Progenitor cell of endocrine pancreas (in vitro differentiated cells): ENCODE measurements at regions not wholly inside any gene's neighbourhood (a gene's known extent, or its start where the extent isn't known, plus 50 kb on each side); places are given as distances from the start of the nearest gene placed in this dataset.

Experiments
- DNase-seq: peaks from one replicate; pipeline ENCODE4 v3.0.0; 2021; ENCODE audit warnings: low spot score; ENCODE audit not compliant: unreplicated experiment
- H3K27ac Mint-ChIP-seq: 2 replicates; pipeline ENCODE4 v1.8.0; 2021; ENCODE audit warnings: mild to moderate bottlenecking, moderate library complexity, mixed read lengths
- H3K27me3 Mint-ChIP-seq: 2 replicates; pipeline ENCODE4 v1.8.0; 2021; ENCODE audit warnings: mixed read lengths
- H3K36me3 Mint-ChIP-seq: 2 replicates; pipeline ENCODE4 v1.8.0; 2022; ENCODE audit warnings: mixed read lengths; ENCODE audit not compliant: insufficient read depth
- H3K4me1 Mint-ChIP-seq: 2 replicates; pipeline ENCODE4 v1.8.0; 2021; ENCODE audit warnings: low read depth, mixed read lengths
- H3K4me3 Mint-ChIP-seq: 2 replicates; pipeline ENCODE4 v1.8.0; 2021; ENCODE audit warnings: low read depth, mild to moderate bottlenecking, moderate library complexity, mixed read lengths
- H3K9me3 Mint-ChIP-seq: 2 replicates; pipeline ENCODE4 v1.8.0; 2021; ENCODE audit warnings: low read depth, mixed read lengths
- TF ChIP-seq, protein P1 (sequence below): fragments of 200-600 bp; sonication (generic); IDR thresholded peaks from one replicate; pipeline ENCODE4 v1.5.0; 2021; ENCODE audit warnings: antibody characterized with exemption, mild to moderate bottlenecking; ENCODE audit not compliant: unreplicated experiment

GRCh38 chr4:19401301-19402080 lies 850.2 kb upstream of the SLIT2 start:
- Mint-ChIP-seq H3K27ac (no peak overlapping the region), H3K4me1 (peaks cover 3% of the 10 kb centered on the region), H3K36me3 (no peaks in the 10 kb centered on the region), H3K4me3 (no peak overlapping the region), H3K27me3 (no peaks in the 10 kb centered on the region), H3K9me3 (no peaks in the 10 kb centered on the region)
- TF ChIP-seq, protein P1, sequence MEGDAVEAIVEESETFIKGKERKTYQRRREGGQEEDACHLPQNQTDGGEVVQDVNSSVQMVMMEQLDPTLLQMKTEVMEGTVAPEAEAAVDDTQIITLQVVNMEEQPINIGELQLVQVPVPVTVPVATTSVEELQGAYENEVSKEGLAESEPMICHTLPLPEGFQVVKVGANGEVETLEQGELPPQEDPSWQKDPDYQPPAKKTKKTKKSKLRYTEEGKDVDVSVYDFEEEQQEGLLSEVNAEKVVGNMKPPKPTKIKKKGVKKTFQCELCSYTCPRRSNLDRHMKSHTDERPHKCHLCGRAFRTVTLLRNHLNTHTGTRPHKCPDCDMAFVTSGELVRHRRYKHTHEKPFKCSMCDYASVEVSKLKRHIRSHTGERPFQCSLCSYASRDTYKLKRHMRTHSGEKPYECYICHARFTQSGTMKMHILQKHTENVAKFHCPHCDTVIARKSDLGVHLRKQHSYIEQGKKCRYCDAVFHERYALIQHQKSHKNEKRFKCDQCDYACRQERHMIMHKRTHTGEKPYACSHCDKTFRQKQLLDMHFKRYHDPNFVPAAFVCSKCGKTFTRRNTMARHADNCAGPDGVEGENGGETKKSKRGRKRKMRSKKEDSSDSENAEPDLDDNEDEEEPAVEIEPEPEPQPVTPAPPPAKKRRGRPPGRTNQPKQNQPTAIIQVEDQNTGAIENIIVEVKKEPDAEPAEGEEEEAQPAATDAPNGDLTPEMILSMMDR: no peak
- no peak for DNase-seq

- Mint-ChIP-seq H3K36me3 (no peaks in the 10 kb centered on the region), H3K27me3 (no peaks in the 10 kb centered on the region), H3K9me3 (no peaks in the 10 kb centered on the region), H3K4me3 (no peak overlapping the region), H3K27ac (no peak overlapping the region), H3K4me1 (peaks cover 3% of the 10 kb centered on the region)
- no peak for DNase-seq
- TF ChIP-seq, protein P1: no peak
Observed at GRCh38 chr4:19400820-19401219, 850.9 kb upstream of the SLIT2 start.

- Mint-ChIP-seq H3K36me3 (no peaks in the 10 kb centered on the region), H3K4me3 (no peak overlapping the region), H3K27me3 (no peaks in the 10 kb centered on the region), H3K9me3 (no peaks in the 10 kb centered on the region), H3K4me1 (peaks cover 1% of the 10 kb centered on the region), H3K27ac (no peak overlapping the region)
- TF ChIP-seq, protein P1: no peak
- DNase-seq: no peak
Observed at GRCh38 chr4:19399001-19399400, 852.7 kb upstream of the SLIT2 start.

DNA sequence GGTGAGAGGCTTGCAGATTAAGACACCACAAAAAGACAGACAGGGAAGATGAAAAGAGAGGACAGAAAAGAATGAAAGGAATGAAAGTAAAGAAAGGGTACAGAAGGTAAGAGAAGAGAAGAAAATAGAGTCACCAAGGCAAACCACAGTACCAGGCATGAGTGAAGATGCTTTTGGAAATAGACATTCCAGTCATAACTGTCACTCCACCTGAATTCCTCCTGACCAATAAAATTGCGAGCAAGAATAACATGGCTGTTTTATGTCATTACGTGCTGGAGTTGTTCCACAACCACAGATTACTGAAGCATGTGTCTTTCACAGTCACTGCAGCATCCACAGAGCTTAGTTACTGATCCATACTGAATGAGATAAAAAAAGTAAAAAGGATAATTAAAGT lies 864.9 kb upstream of the SLIT2 start:
- no peaks in the 10 kb centered on the region for H3K27me3 Mint-ChIP-seq
- TF ChIP-seq, protein P1: no peak
- no peaks in the 10 kb centered on the region for H3K9me3 Mint-ChIP-seq
- H3K36me3 Mint-ChIP-seq: no peaks in the 10 kb centered on the region
- DNase-seq: no peak
- H3K4me1 Mint-ChIP-seq: no peaks in the 10 kb centered on the region
- H3K4me3 Mint-ChIP-seq: no peak overlapping the region
- H3K27ac Mint-ChIP-seq: no peak overlapping the region

GRCh38 chr4:19382993-19383756 lies 868.5 kb upstream of the SLIT2 start:
- Mint-ChIP-seq H3K4me3 (no peak overlapping the region), H3K27ac (no peak overlapping the region), H3K9me3 (no peaks in the 10 kb centered on the region), H3K4me1 (no peaks in the 10 kb centered on the region), H3K36me3 (no peaks in the 10 kb centered on the region), H3K27me3 (no peaks in the 10 kb centered on the region)
- TF ChIP-seq, protein P1: no peak
- DNase-seq: no peak
